Peyer's patch (tissue), 4 donors: ENCODE measurements at regions not wholly inside any gene's neighbourhood (a gene's known extent, or its start where the extent isn't known, plus 50 kb on each side); places are given as distances from the start of the nearest gene placed in this dataset.

ENCODE experiments used
- POLR2A ChIP-seq, 2 donors: fragments of 450-650 bp; IDR thresholded peaks; one replicate each; pipeline ENCODE4 v1.5.1; 2017; ENCODE audit warnings: antibody characterized with exemption in 2 of 2, mild to moderate bottlenecking in 2 of 2, moderate library complexity in 2 of 2
- TF ChIP-seq, protein P1 (sequence below), 6 experiments: fragments of 450-650 bp in 4 of 6; fragments of 200-600 bp in 2 of 6; sonication (generic) in 1 of 6; IDR thresholded peaks; one replicate each; pipeline ENCODE4 v1.5.1; 2017 to 2019; ENCODE audit warnings: antibody characterized with exemption in 6 of 6, mild to moderate bottlenecking in 3 of 6, moderate library complexity in 1 of 6

DNA sequence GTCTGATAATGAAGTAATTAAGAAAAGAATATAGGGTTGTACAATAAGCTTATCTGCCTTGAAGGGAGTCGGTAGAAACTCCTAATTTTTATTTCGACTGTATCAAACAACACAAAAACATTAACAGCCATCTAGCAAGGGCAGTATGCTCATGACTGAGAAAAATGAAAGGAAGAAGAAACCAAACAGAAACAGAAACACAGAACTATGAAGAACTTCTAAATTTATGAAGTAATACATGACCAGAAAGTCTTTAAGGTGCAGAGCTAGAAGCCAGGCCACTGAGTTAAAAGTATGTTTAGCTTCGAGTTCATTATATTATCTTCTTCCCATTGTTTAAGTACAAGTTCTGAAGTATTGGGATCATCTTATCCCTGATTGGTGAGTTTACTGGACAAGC, 367.3 kb upstream of the C9orf72 start:
- TF ChIP-seq POLR2A (IDR thresholded peaks at IDR 0.05), result no peak
- TF ChIP-seq, protein P1, sequence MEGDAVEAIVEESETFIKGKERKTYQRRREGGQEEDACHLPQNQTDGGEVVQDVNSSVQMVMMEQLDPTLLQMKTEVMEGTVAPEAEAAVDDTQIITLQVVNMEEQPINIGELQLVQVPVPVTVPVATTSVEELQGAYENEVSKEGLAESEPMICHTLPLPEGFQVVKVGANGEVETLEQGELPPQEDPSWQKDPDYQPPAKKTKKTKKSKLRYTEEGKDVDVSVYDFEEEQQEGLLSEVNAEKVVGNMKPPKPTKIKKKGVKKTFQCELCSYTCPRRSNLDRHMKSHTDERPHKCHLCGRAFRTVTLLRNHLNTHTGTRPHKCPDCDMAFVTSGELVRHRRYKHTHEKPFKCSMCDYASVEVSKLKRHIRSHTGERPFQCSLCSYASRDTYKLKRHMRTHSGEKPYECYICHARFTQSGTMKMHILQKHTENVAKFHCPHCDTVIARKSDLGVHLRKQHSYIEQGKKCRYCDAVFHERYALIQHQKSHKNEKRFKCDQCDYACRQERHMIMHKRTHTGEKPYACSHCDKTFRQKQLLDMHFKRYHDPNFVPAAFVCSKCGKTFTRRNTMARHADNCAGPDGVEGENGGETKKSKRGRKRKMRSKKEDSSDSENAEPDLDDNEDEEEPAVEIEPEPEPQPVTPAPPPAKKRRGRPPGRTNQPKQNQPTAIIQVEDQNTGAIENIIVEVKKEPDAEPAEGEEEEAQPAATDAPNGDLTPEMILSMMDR (IDR thresholded peaks at IDR 0.05), result no peak
